ENCODE measurements at regions not wholly inside any gene's neighbourhood (a gene's known extent, or its start where the extent isn't known, plus 50 kb on each side); places are given as distances from the start of the nearest gene placed in this dataset.

GRCh38 chr10:3255616-3256015 lies 83.0 kb upstream of the PITRM1 start:
- no peak for TF ChIP-seq CTCF (conservative IDR thresholded peaks at IDR 0.05 in 1 of 2, IDR thresholded peaks at IDR 0.05 in 1 of 2; ENCODE audit: low read depth in 1 of 2, low read length in 2 of 2)
- TF ChIP-seq EZH2 (IDR thresholded peaks at IDR 0.05; ENCODE audit: low read length, missing control alignments) = no peak
